GM19099 (cell line): ENCODE measurements at regions not wholly inside any gene's neighbourhood (a gene's known extent, or its start where the extent isn't known, plus 50 kb on each side); places are given as distances from the start of the nearest gene placed in this dataset.
A peak's percentile ranks its signal among the peaks of the same experiment; 100 is the strongest.

Experiments used
- POLR2A ChIP-seq: IDR thresholded peaks from 3 replicates; pipeline ENCODE4 v1.6.1; 2011; ENCODE audit warnings: low read depth; ENCODE audit not compliant: insufficient read length; ENCODE audit errors: extremely low read depth

DNA sequence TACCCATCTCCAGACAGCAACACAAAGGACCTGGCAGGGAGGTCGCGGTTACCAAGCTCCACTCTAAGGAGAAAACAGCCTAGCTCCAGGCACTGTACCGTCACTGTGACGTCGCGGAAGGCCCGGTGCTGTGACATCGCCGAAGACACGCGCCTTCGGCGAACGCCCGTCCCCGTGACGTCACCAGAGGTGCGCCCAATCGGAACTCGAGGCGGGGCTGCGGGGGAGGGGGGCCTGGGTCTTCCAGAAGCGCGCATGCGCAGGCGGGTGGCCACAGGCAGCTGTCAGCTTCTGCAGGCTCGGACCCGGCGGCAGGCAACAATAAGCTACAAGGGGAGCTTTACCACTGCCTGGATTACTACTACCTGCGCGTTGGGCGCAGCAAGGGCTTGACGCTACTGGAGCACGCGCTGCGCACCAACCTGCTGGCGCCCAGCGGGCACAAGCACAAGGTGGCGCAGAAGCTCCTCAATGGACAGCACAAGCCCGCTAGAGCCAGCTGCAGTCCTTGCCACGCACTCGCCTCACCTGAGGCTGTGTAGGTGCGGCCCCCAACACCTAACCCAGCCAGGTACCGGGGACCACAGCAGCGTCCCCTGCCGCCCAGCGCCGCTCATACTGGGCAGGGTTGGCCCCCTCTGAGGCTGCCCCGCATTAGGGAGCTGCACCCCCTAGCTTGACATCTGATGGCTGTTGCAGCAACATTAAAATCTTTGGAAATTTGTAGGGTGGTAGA is 208.4 kb downstream of the TPST1 start:
- TF ChIP-seq POLR2A: peak; percentile 22

DNA sequence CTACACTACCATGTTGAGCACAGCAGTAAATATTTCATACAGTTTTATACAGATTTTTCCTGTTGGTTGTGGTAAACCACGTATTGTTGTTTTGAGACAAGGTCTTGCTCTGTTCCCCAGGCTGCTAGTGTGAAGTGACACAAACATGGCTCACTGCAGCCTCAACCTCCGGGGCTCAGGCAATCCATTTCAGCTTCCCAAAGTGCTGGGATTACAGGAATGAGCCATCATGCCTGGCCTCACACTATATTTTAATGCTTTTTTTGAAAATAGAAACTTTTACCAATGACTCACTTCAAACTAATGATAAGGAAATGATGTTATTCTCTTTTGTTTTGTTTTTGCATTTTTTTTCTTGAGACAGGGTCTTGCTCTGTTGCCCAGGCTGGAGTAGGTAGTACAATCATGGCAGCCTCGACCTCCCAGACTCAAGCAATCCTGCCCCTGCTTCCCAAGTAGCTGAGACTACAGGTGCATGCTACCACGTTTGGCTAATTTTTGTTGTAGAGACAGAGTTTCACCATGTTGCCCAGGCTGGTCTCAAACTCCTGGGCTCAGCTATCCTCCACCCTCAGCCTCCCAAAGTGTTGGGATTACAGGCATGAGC is 210.6 kb downstream of the TPST1 start:
- TF ChIP-seq POLR2A: no peak

DNA sequence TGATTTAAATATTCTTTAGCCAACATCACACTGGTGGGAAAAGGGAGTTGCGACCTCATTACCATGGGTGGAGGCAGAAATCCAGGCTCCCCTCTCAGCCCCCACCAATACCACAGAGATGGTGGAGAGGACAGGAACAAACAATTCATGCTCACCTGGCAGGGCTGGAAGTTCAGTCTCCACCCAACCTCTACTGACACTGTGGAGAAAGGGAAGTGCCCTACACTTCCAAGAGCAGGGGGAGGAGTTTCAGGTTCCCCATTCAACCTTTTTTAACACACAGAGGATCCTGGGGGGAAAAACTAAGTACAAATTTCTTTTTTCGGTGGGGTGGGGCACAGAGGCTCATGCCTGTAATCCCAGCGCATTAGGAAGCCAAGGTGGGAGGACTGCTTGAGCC is 210.1 kb upstream of the KCTD7 start:
- no peak for TF ChIP-seq POLR2A

DNA sequence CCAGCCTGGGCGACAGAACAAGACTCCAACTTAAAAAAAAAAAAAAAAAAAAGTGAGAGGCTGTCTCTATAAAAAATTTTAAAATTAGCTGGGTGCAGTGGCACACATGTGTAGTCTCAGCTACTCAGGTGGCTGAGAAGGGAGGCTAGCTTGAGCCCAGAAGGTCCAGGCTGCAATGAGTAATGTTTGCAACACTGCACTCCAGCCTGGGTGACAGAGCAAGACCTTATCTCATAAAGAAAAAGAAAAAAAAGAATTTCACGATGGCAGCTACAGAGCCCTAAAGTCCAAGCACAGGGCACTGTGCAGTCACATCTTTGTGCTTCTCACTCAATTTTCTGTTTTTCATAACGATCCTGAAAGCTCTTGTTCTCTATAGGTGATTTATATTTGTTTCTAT is 209.5 kb upstream of the KCTD7 start:
- no peak for TF ChIP-seq POLR2A

DNA sequence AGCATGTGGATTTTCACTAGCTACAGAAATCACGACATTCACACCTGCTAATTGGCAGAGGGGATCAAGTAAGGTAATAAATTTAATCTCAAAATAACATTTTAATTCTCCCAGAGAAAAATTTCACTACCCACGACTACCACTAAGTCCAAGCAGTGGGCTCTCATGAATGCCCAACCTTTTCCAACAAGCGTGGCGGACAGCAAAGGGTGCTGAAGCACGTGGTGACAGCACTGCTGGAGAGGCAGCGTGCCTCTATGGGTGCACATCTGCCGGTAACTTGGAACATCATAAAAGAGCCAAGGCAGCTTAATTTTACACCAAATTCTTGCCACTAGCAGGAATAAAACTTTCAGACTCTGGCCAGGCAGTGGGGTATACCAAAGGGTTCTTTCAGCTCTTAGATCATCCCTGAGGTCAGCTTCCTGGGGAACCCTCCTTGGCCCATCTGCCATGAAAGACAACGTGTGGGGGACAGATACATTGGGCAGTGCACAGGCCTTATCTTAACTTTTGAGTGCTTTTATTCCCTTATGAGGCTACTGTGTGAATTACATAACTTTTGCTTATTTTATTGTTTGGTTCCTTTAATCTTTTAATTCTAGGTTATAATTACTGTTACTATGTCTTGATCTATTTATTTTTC is 206.7 kb upstream of the KCTD7 start:
- no peak for TF ChIP-seq POLR2A

DNA sequence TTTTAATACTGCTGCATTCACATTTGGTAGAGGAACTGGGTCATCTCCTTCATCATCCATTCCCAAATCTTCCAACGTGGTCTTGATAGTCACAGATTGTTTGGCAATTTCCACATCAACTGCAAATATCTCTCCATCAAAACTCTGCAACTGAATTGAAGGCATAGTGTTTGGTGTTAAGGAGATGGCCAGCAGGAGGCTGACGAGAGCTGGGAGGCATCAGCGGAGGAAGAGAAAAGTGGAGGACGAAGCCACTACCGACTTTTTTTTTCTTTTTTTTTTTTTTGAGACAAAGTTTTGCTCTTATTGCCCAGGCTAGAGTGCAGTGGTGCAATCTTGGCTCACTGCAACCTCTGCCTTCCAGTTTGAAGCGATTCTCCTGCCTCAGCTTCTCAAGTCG is 205.0 kb upstream of the KCTD7 start:
- no peak for TF ChIP-seq POLR2A

DNA sequence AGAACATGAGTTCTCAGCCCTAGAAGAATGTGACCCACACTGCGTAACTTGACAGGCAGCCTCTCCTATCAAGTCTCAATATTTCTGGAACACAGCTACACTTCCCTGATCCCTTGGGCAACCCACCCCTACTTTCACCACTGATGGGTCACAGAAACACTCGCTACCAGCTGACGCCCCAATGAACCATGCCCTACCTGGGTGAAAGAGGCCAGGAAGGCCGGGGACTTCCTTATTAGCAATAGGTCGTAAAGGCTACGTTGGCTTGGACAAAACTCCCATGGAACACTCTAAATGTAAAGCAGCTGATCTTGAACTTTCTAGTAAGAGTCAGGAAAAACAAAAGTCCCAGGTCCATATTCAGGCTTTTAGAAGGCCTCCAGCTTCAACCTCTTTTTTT is 202.3 kb upstream of the KCTD7 start:
- TF ChIP-seq POLR2A: no peak

DNA sequence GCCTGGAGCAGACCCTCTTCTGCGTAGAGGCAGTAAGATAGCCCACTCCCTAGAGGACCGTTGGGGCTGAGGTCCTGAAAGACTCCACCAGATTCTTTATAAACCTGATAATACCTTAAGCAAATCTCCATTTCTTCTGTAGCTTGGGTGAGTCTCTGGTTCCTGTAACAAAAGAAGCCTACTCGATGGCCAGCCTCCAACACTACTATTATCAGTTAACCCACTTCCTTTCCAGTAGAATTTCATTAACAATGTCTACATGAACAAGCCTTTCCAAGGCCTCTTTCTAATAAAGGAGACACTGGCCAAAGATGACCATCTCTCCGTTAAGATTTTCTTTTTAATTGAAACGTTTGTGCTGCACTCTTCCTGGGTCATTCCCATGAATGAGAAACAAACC is 201.7 kb upstream of the KCTD7 start:
- TF ChIP-seq POLR2A: no peak

DNA sequence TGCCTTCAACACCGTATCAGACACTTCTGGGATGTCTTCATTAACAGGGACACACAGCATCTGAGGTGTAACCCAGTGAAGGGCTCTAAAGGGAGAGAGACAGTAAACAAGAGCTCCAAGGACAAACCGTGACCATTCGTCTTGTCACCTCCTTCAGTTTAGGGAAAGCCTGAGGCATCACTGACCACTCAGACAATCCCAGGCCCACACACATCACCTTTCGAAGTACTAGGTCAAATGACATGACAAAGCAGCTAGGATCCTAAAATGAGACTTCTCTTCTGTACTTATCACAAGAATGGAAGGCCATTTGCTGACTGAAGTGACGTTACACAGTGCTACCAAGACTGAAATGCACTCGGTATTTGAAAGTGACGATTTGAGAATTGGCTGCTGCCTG is 200.7 kb upstream of the KCTD7 start:
- no peak for TF ChIP-seq POLR2A

DNA sequence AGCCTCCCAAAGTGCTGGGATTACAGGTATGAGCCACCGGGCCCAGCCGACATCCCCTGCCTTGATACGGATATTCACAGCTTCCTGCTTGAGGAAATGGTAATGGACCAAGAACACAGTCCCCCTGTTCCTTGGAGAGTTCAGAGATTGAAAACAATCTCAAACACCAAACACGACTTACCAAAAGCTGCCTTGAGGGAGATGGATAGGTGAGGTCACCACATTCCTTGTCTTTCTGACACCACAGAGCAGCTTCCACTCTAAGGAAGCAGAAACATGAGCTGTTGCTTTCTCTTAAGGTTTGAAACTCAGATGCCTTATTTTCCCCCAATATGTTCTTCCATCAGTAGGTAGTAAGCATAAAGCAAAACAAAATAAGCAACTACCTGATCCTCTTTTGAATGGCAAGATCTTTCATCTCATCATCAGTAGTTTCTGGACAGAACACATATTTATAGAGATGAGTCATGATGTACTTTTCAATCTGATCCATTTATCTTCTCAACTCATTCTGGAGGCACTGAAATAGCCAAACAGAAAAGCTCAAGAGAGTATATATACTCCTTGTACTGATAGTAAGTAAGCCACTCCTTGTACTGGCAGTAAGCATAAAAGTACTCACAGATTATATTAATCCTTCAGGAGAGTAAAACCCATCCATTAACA is 199.1 kb upstream of the KCTD7 start:
- TF ChIP-seq POLR2A: no peak

DNA sequence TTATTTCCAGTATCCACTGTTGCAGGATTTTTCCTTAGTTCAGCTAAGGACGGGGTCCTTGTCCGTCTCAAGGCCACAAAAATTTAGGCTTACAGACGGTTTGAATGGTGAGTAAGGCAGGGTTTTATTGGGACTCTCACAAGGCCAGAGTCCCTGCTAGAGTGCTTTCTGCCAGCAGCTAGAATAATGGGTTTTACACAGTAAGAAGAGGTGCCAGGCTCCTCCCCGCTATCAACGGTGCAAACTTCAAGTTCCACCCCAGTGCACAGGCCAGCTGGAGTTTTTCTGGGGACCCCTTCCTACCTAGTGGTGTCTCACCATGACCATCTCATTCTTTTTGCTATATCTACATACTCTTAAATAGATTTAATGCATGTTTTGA is 198.5 kb upstream of the KCTD7 start:
- TF ChIP-seq POLR2A: no peak

DNA sequence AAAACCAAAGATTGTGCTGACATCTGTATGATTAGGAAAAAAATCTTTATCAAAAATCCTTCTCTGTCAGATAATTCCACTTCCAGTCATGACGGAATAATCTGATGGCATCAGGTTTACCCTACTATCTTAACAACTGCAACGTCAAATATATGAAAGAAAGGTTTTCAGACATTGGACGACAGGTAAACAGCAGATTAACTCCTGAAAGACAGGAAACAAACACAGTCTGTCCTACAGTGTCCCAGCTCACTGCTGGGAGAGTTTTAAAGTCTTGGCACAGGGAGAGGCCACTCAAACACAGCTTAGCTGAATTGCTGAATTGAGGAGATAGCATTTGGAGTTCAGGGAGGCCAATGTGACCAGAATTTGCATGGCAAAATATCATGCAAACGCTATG is 186.3 kb upstream of the KCTD7 start:
- no peak for TF ChIP-seq POLR2A

DNA sequence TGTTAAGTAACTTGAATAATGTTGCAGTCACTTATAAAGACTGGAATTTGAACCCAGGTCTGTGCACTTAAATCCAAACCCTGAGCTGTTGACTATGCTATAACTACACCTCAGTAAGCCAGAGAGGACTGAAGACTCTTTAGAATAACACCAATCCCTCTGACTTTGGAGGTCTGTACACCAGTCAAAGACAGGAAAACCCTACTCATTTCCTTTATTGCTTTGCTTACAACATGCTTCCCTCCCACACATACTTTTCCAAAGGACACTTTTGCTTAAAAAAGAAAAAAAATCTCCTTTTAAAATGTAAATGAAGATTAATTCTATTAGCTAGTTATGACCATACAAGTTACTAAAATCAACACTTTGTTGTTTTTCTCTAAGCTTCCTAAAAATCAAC is 184.7 kb upstream of the KCTD7 start:
- no peak for TF ChIP-seq POLR2A

DNA sequence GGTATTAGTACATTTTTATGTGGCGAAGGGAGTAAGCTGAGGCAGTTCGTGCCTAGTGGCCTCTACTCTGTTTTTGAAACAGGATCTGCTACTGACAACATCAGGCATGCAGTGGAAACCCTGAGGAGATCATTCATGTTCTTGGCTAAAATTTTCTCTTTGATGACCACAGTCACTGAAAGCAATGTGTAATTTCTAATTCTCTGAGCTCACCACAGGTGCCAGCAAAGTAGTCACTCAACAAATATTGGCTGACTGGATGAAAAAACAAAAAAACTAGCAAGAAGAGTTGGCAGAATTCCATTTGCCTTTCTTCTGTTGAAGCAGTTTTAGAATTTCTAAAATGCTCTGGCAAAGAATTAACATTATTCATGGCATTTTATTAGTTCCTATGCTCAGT is 176.5 kb upstream of the KCTD7 start:
- TF ChIP-seq POLR2A: no peak

DNA sequence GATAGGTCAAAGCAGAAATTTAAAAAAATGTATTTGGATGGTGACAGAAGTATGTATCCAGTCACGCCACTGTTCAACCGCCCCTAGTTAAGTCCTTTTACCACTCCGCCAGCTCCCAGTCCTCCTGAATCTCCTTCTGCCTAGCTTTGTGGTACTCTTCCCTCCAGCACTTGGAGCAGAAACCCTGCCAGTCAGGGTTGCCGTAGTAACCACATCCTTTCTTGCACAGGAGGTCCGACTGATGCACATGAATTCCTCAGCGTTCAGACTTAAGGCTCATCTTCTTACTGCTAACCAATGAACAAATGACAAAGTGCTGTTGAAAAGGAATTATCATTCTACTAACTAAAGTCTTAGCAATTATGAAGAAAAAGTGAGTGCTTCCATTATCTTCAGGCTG is 175.3 kb upstream of the KCTD7 start:
- no peak for TF ChIP-seq POLR2A

DNA sequence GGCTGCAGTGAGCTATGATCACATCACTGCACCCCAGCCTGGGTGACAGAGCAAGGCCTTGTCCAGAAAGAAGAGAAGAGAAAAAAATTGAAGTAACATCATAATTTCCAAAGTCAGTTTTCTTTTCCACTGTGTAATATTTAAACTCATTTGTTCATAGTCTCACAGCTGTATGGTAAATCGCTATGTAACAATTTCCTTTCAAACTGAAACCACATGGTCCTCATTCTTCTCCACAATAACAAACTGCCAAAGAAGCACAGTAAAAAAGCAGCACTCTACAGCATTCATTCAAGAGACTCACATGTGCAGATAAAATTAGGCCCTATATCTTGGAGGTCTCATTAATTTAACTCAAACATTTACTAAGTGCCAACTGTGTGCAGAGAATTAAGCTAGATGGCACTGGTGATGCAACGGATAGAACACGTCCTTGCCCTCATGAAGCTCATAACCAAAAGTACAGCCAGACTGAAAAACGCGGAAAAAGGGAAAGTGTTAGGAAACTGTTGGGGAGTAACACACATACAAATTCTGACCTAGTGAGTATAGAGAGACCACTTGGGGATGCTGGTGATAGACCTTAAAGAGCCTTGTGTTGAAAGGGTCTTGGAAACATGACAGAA is 174.0 kb upstream of the KCTD7 start:
- TF ChIP-seq POLR2A: no peak

DNA sequence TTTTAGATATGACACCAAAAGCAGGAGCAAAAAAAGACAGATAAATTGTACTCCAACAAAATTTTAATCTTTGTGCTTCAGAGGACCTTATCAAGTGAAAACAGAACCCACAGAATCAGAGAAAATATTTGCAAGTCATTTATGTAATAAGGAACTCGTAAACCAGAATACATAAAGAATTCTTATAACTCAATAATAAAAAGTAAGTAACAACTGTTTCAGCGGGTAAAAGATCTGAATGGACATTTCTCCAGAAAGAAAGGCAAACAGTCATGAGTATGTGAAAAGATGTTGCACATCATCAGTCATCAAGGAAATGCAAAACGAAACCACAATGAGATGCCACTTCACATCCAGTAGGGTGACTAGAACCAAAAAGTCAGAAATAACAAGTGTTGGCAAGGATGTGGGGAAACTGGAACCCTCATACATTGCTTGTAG is 167.7 kb upstream of the KCTD7 start:
- no peak for TF ChIP-seq POLR2A
